Neural cell (in vitro differentiated cells): ENCODE measurements at regions not wholly inside any gene's neighbourhood (a gene's known extent, or its start where the extent isn't known, plus 50 kb on each side); places are given as distances from the start of the nearest gene placed in this dataset.

Experiments used
- H2AFZ ChIP-seq: fragments of 200-600, 300-800 bp; sonication (generic), shearing (Covaris generic); 2 replicates; pipeline ENCODE4 v1.6.0; 2014; ENCODE audit warnings: low read depth, mild to moderate bottlenecking, antibody characterized with exemption, low read length, moderate library complexity
- H3F3A ChIP-seq: fragments of 200-600 bp; shearing (Covaris generic); 2 replicates; pipeline ENCODE4 v1.6.1; 2016; ENCODE audit warnings: mild to moderate bottlenecking, moderate library complexity, mixed read lengths, antibody characterized with exemption, low read length; ENCODE audit not compliant: insufficient read depth, poor library complexity, severe bottlenecking
- H3K27ac ChIP-seq: fragments of 200-600, 300-800 bp; sonication (generic), shearing (Covaris generic); 2 replicates; pipeline ENCODE4 v1.5.1; 2014; ENCODE audit warnings: mild to moderate bottlenecking, low read length, moderate library complexity
- H3K27me3 ChIP-seq: fragments of 300-800, 200-600 bp; sonication (generic), shearing (Covaris generic); 2 replicates; pipeline ENCODE4 v1.6.0; 2014; ENCODE audit warnings: mild to moderate bottlenecking, low read depth, low read length, moderate library complexity; ENCODE audit not compliant: insufficient read depth
- H3K36me3 ChIP-seq: fragments of 300-800, 200-600 bp; sonication (generic), shearing (Covaris generic); 2 replicates; pipeline ENCODE4 v1.5.1; 2014; ENCODE audit warnings: mild to moderate bottlenecking, antibody characterized with exemption, low read length, moderate library complexity; ENCODE audit not compliant: insufficient read depth
- H3K4me2 ChIP-seq: fragments of 300-800, 200-600 bp; sonication (generic), shearing (Covaris generic); 2 replicates; pipeline ENCODE4 v1.6.0; 2014; ENCODE audit warnings: mild to moderate bottlenecking, low read length
- H3K4me3 ChIP-seq: fragments of 300-800, 200-600 bp; sonication (generic), shearing (Covaris generic); 2 replicates; pipeline ENCODE4 v1.5.1; 2014; ENCODE audit warnings: mild to moderate bottlenecking, low read length, moderate library complexity
- H3K79me2 ChIP-seq: fragments of 200-600 bp; shearing (Covaris generic); replicated peaks from 2 replicates; pipeline ENCODE4 v1.6.0; 2014; ENCODE audit warnings: mild to moderate bottlenecking, low read length, moderate library complexity; ENCODE audit not compliant: insufficient read depth
- H3K9ac ChIP-seq: fragments of 300-800, 200-600 bp; sonication (generic), shearing (Covaris generic); 2 replicates; pipeline ENCODE4 v1.6.1; 2016; ENCODE audit warnings: mild to moderate bottlenecking, low read length, mixed read lengths
- H3K9me2 ChIP-seq: fragments of 200-600 bp; shearing (Covaris generic); 2 replicates; pipeline ENCODE4 v1.6.1; 2016; ENCODE audit warnings: mild to moderate bottlenecking, low read length, mixed read lengths; ENCODE audit not compliant: insufficient read depth
- H3K9me3 ChIP-seq: fragments of 200-600, 300-800 bp; sonication (generic), shearing (Covaris generic); 2 replicates; pipeline ENCODE4 v1.6.1; 2016; ENCODE audit warnings: mild to moderate bottlenecking, mixed run types, low read length, moderate library complexity, mixed read lengths
- H4K20me1 ChIP-seq: fragments of 200-600 bp; shearing (Covaris generic); 2 replicates; pipeline ENCODE4 v1.6.1; 2016; ENCODE audit warnings: mild to moderate bottlenecking, mixed run types; ENCODE audit not compliant: insufficient read depth
- CTCF ChIP-seq: fragments of 450-650 bp; IDR thresholded peaks from 2 replicates; pipeline ENCODE4 v1.5.1; 2014; ENCODE audit warnings: antibody characterized with exemption, mild to moderate bottlenecking, moderate library complexity; ENCODE audit not compliant: poor library complexity, severe bottlenecking
- EP300 ChIP-seq: fragments of 450-650 bp; conservative IDR thresholded peaks from 2 replicates; pipeline ENCODE4 v1.6.1; 2014; ENCODE audit warnings: antibody characterized with exemption, mild to moderate bottlenecking, moderate library complexity; ENCODE audit not compliant: poor library complexity, severe bottlenecking
- EZH2 ChIP-seq: fragments of 200-600, 300-800 bp; shearing (Covaris generic), sonication (generic); IDR thresholded peaks from 2 replicates; pipeline ENCODE4 v1.6.1; 2014; ENCODE audit warnings: antibody characterized with exemption, low read length, borderline replicate concordance, mild to moderate bottlenecking; ENCODE audit not compliant: insufficient read depth, poor library complexity, severe bottlenecking
- MXI1 ChIP-seq: fragments of 450-650 bp; conservative IDR thresholded peaks from 2 replicates; pipeline ENCODE4 v1.6.1; 2014; ENCODE audit warnings: antibody characterized with exemption, mild to moderate bottlenecking; ENCODE audit not compliant: poor library complexity, severe bottlenecking
- POLR2AphosphoS5 ChIP-seq: IDR thresholded peaks from 2 replicates; pipeline ENCODE4 v1.6.1; 2012
- RAD21 ChIP-seq: fragments of 450-650 bp; conservative IDR thresholded peaks from 2 replicates; pipeline ENCODE4 v1.6.1; 2014; ENCODE audit warnings: antibody characterized with exemption, mild to moderate bottlenecking, moderate library complexity
- REST ChIP-seq: IDR thresholded peaks from 2 replicates; pipeline ENCODE4 v1.6.1; 2012; ENCODE audit warnings: borderline replicate concordance
- SMC3 ChIP-seq: fragments of 450-650 bp; conservative IDR thresholded peaks from 2 replicates; pipeline ENCODE4 v1.6.1; 2014; ENCODE audit warnings: antibody characterized with exemption, mild to moderate bottlenecking, moderate library complexity; ENCODE audit not compliant: poor library complexity
- TAF1 ChIP-seq: IDR thresholded peaks from 2 replicates; pipeline ENCODE4 v1.6.1; 2012; ENCODE audit warnings: low read depth

GRCh38 chr7:121480058-121480457 lies 84.0 kb upstream of the FAM3C start:
- no peak for TF ChIP-seq REST
- no peak for TF ChIP-seq TAF1
- TF ChIP-seq EZH2: no peak
- no peak for TF ChIP-seq POLR2AphosphoS5
- no peak for TF ChIP-seq SMC3
- no peak for TF ChIP-seq EP300
- no peak for TF ChIP-seq RAD21
- no peak for TF ChIP-seq CTCF
- no peak for TF ChIP-seq MXI1
- peaks cover 5% of the 10 kb centered on the region for H3K79me2 ChIP-seq
- H3K4me3 ChIP-seq: no peak overlapping the region
- no peaks in the 10 kb centered on the region for H3K9me3 ChIP-seq
- H2AFZ ChIP-seq: no peak overlapping the region
- no peak overlapping the region for H3K27ac ChIP-seq
- H3K4me2 ChIP-seq: no peak overlapping the region
- no peaks in the 10 kb centered on the region for H3F3A ChIP-seq
- H3K9ac ChIP-seq: no peak overlapping the region
- H3K27me3 ChIP-seq: no peaks in the 10 kb centered on the region
- H3K36me3 ChIP-seq: no peaks in the 10 kb centered on the region
- H4K20me1 ChIP-seq: no peaks in the 10 kb centered on the region
- H3K9me2 ChIP-seq: no peaks in the 10 kb centered on the region

- H4K20me1 ChIP-seq: no peaks in the 10 kb centered on the region
- no peaks in the 10 kb centered on the region for H3F3A ChIP-seq
- H3K36me3 ChIP-seq: no peaks in the 10 kb centered on the region
- no peak overlapping the region for H3K9ac ChIP-seq
- H3K4me2 ChIP-seq: no peak overlapping the region
- H3K79me2 ChIP-seq: peaks cover 9% of the 10 kb centered on the region
- no peaks in the 10 kb centered on the region for H3K9me3 ChIP-seq
- no peak overlapping the region for H2AFZ ChIP-seq
- no peaks in the 10 kb centered on the region for H3K27me3 ChIP-seq
- no peak overlapping the region for H3K4me3 ChIP-seq
- no peaks in the 10 kb centered on the region for H3K9me2 ChIP-seq
- TF ChIP-seq MXI1 (no peak), CTCF (no peak), RAD21 (no peak), SMC3 (no peak), REST (no peak)
- no peak overlapping the region for H3K27ac ChIP-seq
Observed at GRCh38 chr7:121479466-121479865, 83.4 kb upstream of the FAM3C start.
